HEK293 (cell line): ENCODE measurements at regions not wholly inside any gene's neighbourhood (a gene's known extent, or its start where the extent isn't known, plus 50 kb on each side); places are given as distances from the start of the nearest gene placed in this dataset.

Experiments used
- CTCF ChIA-PET: fragments of 350-600 bp; formaldehyde crosslinking; extraction: SDS; loops from one replicate; lab custom pipeline; 2021; ENCODE audit warnings: antibody characterized with exemption; lab: Yijun Ruan, JAX
- POLR2A ChIA-PET: fragments of 300-600 bp; formaldehyde crosslinking; extraction: SDS; loops from one replicate; lab custom pipeline; 2020; ENCODE audit warnings: antibody characterized with exemption, inconsistent platforms; lab: Yijun Ruan, JAX
- H3K27ac ChIP-seq: fragments of 200-500 bp; sonication (Bioruptor generic); 2 replicates; pipeline ENCODE4 v1.5.1; 2014; ENCODE audit warnings: low read depth, low read length, control low read depth, inconsistent platforms; ENCODE audit errors: extremely low read depth
- H3K36me3 ChIP-seq, 2 experiments: fragments of 200-500 bp in 1 of 2; sonication (Bioruptor generic) in 1 of 2; 1 replicate in 1 of 2; 2 replicates in 1 of 2; pipeline ENCODE4 v1.5.1; 2014 to 2017; ENCODE audit warnings: inconsistent platforms in 2 of 2, low read length in 2 of 2; ENCODE audit not compliant: control insufficient read depth in 2 of 2, insufficient read depth in 1 of 2
- H3K4me1 ChIP-seq: fragments of 200-500 bp; sonication (Bioruptor generic); 2 replicates; pipeline ENCODE4 v1.5.1; 2014; ENCODE audit warnings: mild to moderate bottlenecking, low read length, inconsistent platforms; ENCODE audit not compliant: control insufficient read depth, insufficient read depth
- H3K4me3 ChIP-seq: 2 replicates; pipeline ENCODE4 v1.5.1; 2011; ENCODE audit warnings: low read depth, mild to moderate bottlenecking, control low read depth, low read length, moderate library complexity
- H3K9me3 ChIP-seq: fragments of 200-500 bp; sonication (Bioruptor generic); 2 replicates; pipeline ENCODE4 v1.5.1; 2014; ENCODE audit warnings: low read depth, low read length, inconsistent platforms; ENCODE audit not compliant: control insufficient read depth, insufficient read depth
- KLF9 ChIP-seq: fragments of 450-650 bp; formaldehyde crosslinking; IDR thresholded peaks from 2 replicates; pipeline ENCODE4 v1.5.1; 2016; ENCODE audit warnings: missing biosample characterization, missing genetic modification characterization, low read depth
- SCRT1 ChIP-seq: fragments of 450-650 bp; formaldehyde crosslinking; IDR thresholded peaks from 2 replicates; pipeline ENCODE4 v1.5.1; 2016; ENCODE audit warnings: missing biosample characterization, missing genetic modification characterization, borderline replicate concordance
- SP7 ChIP-seq: fragments of 450-650 bp; formaldehyde crosslinking; IDR thresholded peaks from 2 replicates; pipeline ENCODE4 v1.5.1; 2016; ENCODE audit warnings: missing biosample characterization, missing genetic modification characterization
- ZBTB48 ChIP-seq: fragments of 450-650 bp; formaldehyde crosslinking; IDR thresholded peaks from 2 replicates; pipeline ENCODE4 v1.5.1; 2016; ENCODE audit warnings: missing biosample characterization, missing genetic modification characterization
- ZFHX2 ChIP-seq: fragments of 450-650 bp; formaldehyde crosslinking; conservative IDR thresholded peaks from 2 replicates; pipeline ENCODE4 v1.5.1; 2016; ENCODE audit warnings: missing biosample characterization, missing genetic modification characterization
- ZFP3 ChIP-seq: fragments of 450-650 bp; formaldehyde crosslinking; IDR thresholded peaks from 2 replicates; pipeline ENCODE4 v1.5.1; 2016; ENCODE audit warnings: low read depth, missing biosample characterization, missing genetic modification characterization
- ZFP37 ChIP-seq: fragments of 450-650 bp; formaldehyde crosslinking; IDR thresholded peaks from 2 replicates; pipeline ENCODE4 v1.5.1; 2016; ENCODE audit warnings: missing biosample characterization, missing genetic modification characterization
- ZNF140 ChIP-seq: fragments of 450-650 bp; formaldehyde crosslinking; IDR thresholded peaks from 2 replicates; pipeline ENCODE4 v1.5.1; 2016; ENCODE audit warnings: missing biosample characterization, missing genetic modification characterization
- ZNF214 ChIP-seq: fragments of 450-650 bp; formaldehyde crosslinking; IDR thresholded peaks from 2 replicates; pipeline ENCODE4 v1.5.1; 2017; ENCODE audit warnings: missing biosample characterization, mild to moderate bottlenecking, missing genetic modification characterization, borderline replicate concordance
- ZNF23 ChIP-seq: fragments of 450-650 bp; formaldehyde crosslinking; IDR thresholded peaks from 2 replicates; pipeline ENCODE4 v1.5.1; 2016; ENCODE audit warnings: missing biosample characterization, missing genetic modification characterization, borderline replicate concordance
- ZSCAN30 ChIP-seq: fragments of 450-650 bp; IDR thresholded peaks from 2 replicates; pipeline ENCODE4 v1.5.1; 2018; ENCODE audit warnings: missing biosample characterization, mild to moderate bottlenecking, missing genetic modification characterization, moderate library complexity
- TF ChIP-seq, protein P1 (sequence below): fragments of 450-650 bp; formaldehyde crosslinking; IDR thresholded peaks from 2 replicates; pipeline ENCODE4 v1.5.1; 2016; ENCODE audit warnings: missing biosample characterization, missing genetic modification characterization
- TF ChIP-seq, protein P2 (sequence below): fragments of 450-650 bp; formaldehyde crosslinking; IDR thresholded peaks from 2 replicates; pipeline ENCODE4 v1.5.1; 2016; ENCODE audit warnings: missing biosample characterization, missing genetic modification characterization
- TF ChIP-seq, protein P3 (sequence below): fragments of 450-650 bp; formaldehyde crosslinking; IDR thresholded peaks from 2 replicates; pipeline ENCODE4 v1.5.1; 2016; ENCODE audit warnings: missing biosample characterization, missing genetic modification characterization
- TF ChIP-seq, protein P4 (sequence below): fragments of 450-650 bp; formaldehyde crosslinking; IDR thresholded peaks from 2 replicates; pipeline ENCODE4 v1.5.1; 2016; ENCODE audit warnings: missing biosample characterization, missing genetic modification characterization
- TF ChIP-seq, protein P5 (sequence below): fragments of 450-650 bp; formaldehyde crosslinking; IDR thresholded peaks from 2 replicates; pipeline ENCODE4 v1.5.1; 2016; ENCODE audit warnings: missing biosample characterization, missing genetic modification characterization

DNA sequence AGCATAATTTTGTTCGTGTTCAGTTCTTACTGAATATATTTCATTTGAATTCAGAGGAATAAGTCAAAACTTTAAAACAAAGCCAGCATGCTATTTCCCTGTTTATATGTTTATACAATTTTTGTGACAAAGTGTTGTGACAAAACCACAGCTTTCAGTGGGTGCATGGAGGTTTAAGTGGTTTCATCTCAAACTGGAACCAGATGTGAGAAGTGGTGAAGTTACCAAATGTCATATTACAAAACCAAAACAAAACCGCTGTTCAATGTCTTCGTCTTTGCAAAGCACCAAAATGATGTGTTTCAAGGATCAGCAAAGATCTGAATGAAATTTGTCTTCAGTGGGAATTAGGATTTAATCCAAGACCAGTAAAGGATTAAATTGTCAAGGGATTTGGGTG is 59.3 kb upstream of the OSTN start (continued):
- no peak for TF ChIP-seq KLF9 (tag by site-specific recombination)
- TF ChIP-seq, all 188 proteins: peak for 0

DNA sequence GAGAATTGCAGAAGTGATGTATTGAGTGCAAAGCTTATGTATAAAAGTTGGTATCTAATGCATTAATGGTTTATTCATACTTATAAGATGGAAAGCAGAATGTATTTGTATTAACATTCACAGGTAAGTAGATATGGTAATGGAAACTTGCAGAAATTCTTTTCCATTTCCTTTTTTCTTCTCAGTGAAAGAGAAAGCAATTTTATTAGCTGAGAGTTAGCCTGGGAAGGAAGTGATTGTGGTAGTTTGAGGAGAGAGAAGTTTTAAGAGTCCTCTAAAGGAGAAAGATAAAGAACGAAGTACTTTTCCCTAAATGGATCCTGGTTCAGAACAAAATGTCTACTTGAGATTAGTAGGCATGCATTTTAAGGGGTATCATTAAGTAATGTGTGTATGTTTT is 60.1 kb upstream of the OSTN start:
- no peaks in the 10 kb centered on the region for H3K4me1 ChIP-seq
- no peak for TF ChIP-seq ZNF140
- no peak for TF ChIP-seq ZBTB48 (tag by site-specific recombination)
- TF ChIP-seq, protein P1, sequence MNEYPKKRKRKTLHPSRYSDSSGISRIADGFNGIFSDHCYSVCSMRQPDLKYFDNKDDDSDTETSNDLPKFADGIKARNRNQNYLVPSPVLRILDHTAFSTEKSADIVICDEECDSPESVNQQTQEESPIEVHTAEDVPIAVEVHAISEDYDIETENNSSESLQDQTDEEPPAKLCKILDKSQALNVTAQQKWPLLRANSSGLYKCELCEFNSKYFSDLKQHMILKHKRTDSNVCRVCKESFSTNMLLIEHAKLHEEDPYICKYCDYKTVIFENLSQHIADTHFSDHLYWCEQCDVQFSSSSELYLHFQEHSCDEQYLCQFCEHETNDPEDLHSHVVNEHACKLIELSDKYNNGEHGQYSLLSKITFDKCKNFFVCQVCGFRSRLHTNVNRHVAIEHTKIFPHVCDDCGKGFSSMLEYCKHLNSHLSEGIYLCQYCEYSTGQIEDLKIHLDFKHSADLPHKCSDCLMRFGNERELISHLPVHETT (tag by site-specific recombination): no peak
- TF ChIP-seq ZNF214 (tag by site-specific recombination): no peak
- no peak for TF ChIP-seq ZSCAN30 (tag by site-specific recombination)
- no peak for TF ChIP-seq ZFHX2
- TF ChIP-seq, protein P2, sequence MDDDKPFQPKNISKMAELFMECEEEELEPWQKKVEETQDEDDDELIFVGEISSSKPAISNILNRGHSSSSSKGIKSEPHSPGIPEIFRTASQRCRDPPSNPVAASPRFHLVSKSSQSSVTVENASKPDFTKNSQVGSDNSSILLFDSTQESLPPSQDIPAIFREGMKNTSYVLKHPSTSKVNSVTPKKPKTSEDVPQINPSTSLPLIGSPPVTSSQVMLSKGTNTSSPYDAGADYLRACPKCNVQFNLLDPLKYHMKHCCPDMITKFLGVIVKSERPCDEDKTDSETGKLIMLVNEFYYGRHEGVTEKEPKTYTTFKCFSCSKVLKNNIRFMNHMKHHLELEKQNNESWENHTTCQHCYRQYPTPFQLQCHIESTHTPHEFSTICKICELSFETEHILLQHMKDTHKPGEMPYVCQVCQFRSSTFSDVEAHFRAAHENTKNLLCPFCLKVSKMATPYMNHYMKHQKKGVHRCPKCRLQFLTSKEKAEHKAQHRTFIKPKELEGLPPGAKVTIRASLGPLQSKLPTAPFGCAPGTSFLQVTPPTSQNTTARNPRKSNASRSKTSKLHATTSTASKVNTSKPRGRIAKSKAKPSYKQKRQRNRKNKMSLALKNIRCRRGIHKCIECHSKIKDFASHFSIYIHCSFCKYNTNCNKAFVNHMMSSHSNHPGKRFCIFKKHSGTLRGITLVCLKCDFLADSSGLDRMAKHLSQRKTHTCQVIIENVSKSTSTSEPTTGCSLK (tag by site-specific recombination): no peak
- TF ChIP-seq, protein P3, sequence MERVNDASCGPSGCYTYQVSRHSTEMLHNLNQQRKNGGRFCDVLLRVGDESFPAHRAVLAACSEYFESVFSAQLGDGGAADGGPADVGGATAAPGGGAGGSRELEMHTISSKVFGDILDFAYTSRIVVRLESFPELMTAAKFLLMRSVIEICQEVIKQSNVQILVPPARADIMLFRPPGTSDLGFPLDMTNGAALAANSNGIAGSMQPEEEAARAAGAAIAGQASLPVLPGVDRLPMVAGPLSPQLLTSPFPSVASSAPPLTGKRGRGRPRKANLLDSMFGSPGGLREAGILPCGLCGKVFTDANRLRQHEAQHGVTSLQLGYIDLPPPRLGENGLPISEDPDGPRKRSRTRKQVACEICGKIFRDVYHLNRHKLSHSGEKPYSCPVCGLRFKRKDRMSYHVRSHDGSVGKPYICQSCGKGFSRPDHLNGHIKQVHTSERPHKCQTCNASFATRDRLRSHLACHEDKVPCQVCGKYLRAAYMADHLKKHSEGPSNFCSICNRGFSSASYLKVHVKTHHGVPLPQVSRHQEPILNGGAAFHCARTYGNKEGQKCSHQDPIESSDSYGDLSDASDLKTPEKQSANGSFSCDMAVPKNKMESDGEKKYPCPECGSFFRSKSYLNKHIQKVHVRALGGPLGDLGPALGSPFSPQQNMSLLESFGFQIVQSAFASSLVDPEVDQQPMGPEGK (tag by site-specific recombination): no peak
- no peak for TF ChIP-seq SP7 (tag by site-specific recombination)
- TF ChIP-seq KLF9 (tag by site-specific recombination): no peak
- TF ChIP-seq, protein P4, sequence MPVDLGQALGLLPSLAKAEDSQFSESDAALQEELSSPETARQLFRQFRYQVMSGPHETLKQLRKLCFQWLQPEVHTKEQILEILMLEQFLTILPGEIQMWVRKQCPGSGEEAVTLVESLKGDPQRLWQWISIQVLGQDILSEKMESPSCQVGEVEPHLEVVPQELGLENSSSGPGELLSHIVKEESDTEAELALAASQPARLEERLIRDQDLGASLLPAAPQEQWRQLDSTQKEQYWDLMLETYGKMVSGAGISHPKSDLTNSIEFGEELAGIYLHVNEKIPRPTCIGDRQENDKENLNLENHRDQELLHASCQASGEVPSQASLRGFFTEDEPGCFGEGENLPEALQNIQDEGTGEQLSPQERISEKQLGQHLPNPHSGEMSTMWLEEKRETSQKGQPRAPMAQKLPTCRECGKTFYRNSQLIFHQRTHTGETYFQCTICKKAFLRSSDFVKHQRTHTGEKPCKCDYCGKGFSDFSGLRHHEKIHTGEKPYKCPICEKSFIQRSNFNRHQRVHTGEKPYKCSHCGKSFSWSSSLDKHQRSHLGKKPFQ (tag by site-specific recombination): no peak
- no peak for TF ChIP-seq SCRT1 (tag by site-specific recombination)
- no peak for TF ChIP-seq ZFP3 (tag by site-specific recombination)
- TF ChIP-seq, protein P5, sequence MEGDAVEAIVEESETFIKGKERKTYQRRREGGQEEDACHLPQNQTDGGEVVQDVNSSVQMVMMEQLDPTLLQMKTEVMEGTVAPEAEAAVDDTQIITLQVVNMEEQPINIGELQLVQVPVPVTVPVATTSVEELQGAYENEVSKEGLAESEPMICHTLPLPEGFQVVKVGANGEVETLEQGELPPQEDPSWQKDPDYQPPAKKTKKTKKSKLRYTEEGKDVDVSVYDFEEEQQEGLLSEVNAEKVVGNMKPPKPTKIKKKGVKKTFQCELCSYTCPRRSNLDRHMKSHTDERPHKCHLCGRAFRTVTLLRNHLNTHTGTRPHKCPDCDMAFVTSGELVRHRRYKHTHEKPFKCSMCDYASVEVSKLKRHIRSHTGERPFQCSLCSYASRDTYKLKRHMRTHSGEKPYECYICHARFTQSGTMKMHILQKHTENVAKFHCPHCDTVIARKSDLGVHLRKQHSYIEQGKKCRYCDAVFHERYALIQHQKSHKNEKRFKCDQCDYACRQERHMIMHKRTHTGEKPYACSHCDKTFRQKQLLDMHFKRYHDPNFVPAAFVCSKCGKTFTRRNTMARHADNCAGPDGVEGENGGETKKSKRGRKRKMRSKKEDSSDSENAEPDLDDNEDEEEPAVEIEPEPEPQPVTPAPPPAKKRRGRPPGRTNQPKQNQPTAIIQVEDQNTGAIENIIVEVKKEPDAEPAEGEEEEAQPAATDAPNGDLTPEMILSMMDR: no peak
- H3K27ac ChIP-seq: no peak overlapping the region
- no peaks in the 10 kb centered on the region for H3K9me3 ChIP-seq
- H3K36me3 ChIP-seq: no peaks in the 10 kb centered on the region
- ChIA-PET CTCF (no interaction called here), POLR2A (no interaction called here)
- H3K4me3 ChIP-seq: no peak overlapping the region

DNA sequence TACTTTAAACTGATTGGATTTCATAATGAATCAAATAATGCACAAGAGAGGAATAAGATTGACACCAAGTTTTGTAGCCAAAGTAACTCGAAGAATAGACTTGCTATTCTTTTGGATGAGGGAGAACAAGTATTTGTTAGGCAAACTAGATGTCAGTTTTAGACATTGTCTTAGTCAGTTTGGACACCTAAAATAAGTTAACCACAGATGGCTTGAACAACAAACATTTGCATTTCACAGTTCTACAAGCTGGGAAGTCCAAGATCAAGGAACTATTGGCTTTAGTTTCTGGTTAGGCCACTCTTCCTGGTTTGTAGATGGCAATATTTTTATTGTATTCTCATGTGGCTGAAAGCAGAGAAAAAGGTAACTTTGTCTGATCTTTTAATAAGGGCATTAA is 61.3 kb upstream of the OSTN start:
- POLR2A ChIA-PET: no interaction called here
- no peaks in the 10 kb centered on the region for H3K9me3 ChIP-seq
- H3K4me1 ChIP-seq: no peaks in the 10 kb centered on the region
- TF ChIP-seq ZFP37 (tag by site-specific recombination): no peak
- TF ChIP-seq ZNF23 (tag by site-specific recombination): no peak
- H3K36me3 ChIP-seq: no peaks in the 10 kb centered on the region
- no peak overlapping the region for H3K27ac ChIP-seq
- no peak overlapping the region for H3K4me3 ChIP-seq
- CTCF ChIA-PET: no interaction called here
